ENCODE measurements at regions not wholly inside any gene's neighbourhood (a gene's known extent, or its start where the extent isn't known, plus 50 kb on each side); places are given as distances from the start of the nearest gene placed in this dataset.
"Not testable (repeated sequence)": the region's sequence is repeated elsewhere in the genome, so short reads cannot be mapped to it uniquely, and the experiment has no call there.

DNA sequence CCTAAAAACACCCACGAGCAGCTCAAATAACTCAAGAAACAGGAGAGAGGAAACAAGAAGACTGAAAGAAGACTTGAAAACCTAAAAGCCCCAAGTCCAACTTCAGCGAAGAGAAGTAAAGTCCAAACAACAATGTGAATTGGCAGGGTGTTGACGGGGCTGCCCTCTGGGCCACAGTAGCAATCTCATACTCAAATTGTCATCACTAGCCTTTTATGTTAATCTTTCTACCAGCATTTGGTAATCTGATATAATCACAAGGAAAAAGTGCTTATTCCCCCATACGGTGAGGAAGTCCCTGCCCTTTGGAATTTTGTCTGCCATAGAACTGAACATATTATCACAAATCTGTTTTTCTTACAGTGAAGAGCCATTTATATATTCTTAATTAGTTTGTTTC, 51.5 kb upstream of the IFNE start:
- no peaks in the 10 kb centered on the region for H3K36me3 ChIP-seq
- no peaks in the 10 kb centered on the region for H3K4me1 ChIP-seq (ENCODE audit: control insufficient read depth in 1 of 2, insufficient read depth in 1 of 2, low read depth in 1 of 2, low read length in 1 of 2)
- no peak overlapping the region for H3K4me3 ChIP-seq (ENCODE audit: low read depth in 1 of 2, low read length in 1 of 2)
- peaks cover 14% of the 10 kb centered on the region for H3K27me3 ChIP-seq
- TF ChIP-seq, protein P1, sequence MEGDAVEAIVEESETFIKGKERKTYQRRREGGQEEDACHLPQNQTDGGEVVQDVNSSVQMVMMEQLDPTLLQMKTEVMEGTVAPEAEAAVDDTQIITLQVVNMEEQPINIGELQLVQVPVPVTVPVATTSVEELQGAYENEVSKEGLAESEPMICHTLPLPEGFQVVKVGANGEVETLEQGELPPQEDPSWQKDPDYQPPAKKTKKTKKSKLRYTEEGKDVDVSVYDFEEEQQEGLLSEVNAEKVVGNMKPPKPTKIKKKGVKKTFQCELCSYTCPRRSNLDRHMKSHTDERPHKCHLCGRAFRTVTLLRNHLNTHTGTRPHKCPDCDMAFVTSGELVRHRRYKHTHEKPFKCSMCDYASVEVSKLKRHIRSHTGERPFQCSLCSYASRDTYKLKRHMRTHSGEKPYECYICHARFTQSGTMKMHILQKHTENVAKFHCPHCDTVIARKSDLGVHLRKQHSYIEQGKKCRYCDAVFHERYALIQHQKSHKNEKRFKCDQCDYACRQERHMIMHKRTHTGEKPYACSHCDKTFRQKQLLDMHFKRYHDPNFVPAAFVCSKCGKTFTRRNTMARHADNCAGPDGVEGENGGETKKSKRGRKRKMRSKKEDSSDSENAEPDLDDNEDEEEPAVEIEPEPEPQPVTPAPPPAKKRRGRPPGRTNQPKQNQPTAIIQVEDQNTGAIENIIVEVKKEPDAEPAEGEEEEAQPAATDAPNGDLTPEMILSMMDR (IDR thresholded peaks at IDR 0.05), result no peak
- H3K27ac ChIP-seq, result no peak overlapping the region
- no peaks in the 10 kb centered on the region for H3K9me3 ChIP-seq

DNA sequence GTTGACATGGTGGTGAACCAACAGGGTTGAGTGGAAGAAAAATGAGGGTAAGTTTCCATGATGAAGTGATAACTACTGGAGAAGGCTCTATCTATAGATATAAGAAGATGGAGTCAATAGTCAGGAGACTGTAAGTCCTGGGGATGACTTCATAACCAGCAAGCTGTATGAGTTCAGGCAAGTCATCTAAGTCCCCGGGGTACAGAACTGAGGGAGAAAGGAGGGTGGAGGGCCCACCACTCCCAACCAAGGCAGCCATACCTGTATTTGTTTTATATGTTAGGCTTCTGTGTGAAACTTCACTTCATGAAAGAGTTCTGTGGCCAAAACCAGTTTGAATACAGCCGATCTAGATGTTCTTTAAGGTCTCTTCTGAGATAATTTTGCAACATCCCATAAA, 53.3 kb upstream of the IFNE start:
- no peaks in the 10 kb centered on the region for H3K9me3 ChIP-seq
- no peak overlapping the region for H3K4me3 ChIP-seq (ENCODE audit: low read depth in 1 of 2, low read length in 1 of 2)
- H3K36me3 ChIP-seq, result no peaks in the 10 kb centered on the region
- TF ChIP-seq, protein P1 (IDR thresholded peaks at IDR 0.05), result no peak
- H3K27me3 ChIP-seq, result peaks cover 14% of the 10 kb centered on the region
- H3K27ac ChIP-seq, result no peak overlapping the region
- H3K4me1 ChIP-seq (ENCODE audit: control insufficient read depth in 1 of 2, insufficient read depth in 1 of 2, low read depth in 1 of 2, low read length in 1 of 2), result no peaks in the 10 kb centered on the region

GRCh38 chr9:21542787-21543186, 60.7 kb upstream of the IFNE start:
- TF ChIP-seq, protein P1 (IDR thresholded peaks at IDR 0.05), result no peak
- Histone ChIP-seq H3K27ac (no peak overlapping the region), H3K4me3 (ENCODE audit: low read depth in 1 of 2, low read length in 1 of 2) (no peak overlapping the region), H3K4me1 (ENCODE audit: control insufficient read depth in 1 of 2, insufficient read depth in 1 of 2, low read depth in 1 of 2, low read length in 1 of 2) (no peaks in the 10 kb centered on the region), H3K36me3 (no peaks in the 10 kb centered on the region), H3K9me3 (no peaks in the 10 kb centered on the region), H3K27me3 (peaks cover 7% of the 10 kb centered on the region)

DNA sequence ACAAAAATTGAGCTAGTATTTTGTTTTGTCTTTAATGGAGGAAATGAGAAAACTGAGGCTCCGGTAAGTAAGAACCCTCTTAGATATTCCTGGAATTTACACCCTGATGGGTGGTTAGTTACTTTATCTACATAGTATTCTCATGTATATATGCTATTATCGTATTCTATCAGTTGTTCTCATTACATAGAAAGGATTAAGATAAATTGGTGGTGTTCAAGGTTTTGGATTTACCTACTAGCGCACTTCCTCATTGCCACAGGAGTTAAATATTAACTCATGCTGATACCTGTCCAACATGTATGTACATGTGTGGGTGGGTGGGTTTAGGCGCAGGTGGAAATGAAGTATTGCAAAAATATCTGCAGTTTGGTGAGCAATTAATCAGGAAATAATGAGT, 61.1 kb upstream of the IFNE start:
- no peaks in the 10 kb centered on the region for H3K9me3 ChIP-seq
- peaks cover 11% of the 10 kb centered on the region for H3K27me3 ChIP-seq
- no peaks in the 10 kb centered on the region for H3K4me1 ChIP-seq (ENCODE audit: control insufficient read depth in 1 of 2, insufficient read depth in 1 of 2, low read depth in 1 of 2, low read length in 1 of 2)
- H3K27ac ChIP-seq, result no peak overlapping the region
- TF ChIP-seq, protein P1 (IDR thresholded peaks at IDR 0.05), result no peak
- no peaks in the 10 kb centered on the region for H3K36me3 ChIP-seq
- H3K4me3 ChIP-seq (ENCODE audit: low read depth in 1 of 2, low read length in 1 of 2), result no peak overlapping the region

GRCh38 chr9:21543816-21544215, 61.7 kb upstream of the IFNE start:
- H3K27me3 ChIP-seq, result peaks cover 14% of the 10 kb centered on the region
- not testable (repeated sequence) for H3K4me1 ChIP-seq (ENCODE audit: control insufficient read depth in 1 of 2, insufficient read depth in 1 of 2, low read depth in 1 of 2, low read length in 1 of 2); H3K27ac ChIP-seq; H3K36me3 ChIP-seq; H3K4me3 ChIP-seq (ENCODE audit: low read depth in 1 of 2, low read length in 1 of 2); H3K9me3 ChIP-seq

GRCh38 chr9:21546949-21547348, 64.8 kb upstream of the IFNE start:
- H3K27ac ChIP-seq, result no peak overlapping the region
- peaks cover 39% of the 10 kb centered on the region for H3K27me3 ChIP-seq
- no peaks in the 10 kb centered on the region for H3K9me3 ChIP-seq
- TF ChIP-seq, protein P1 (IDR thresholded peaks at IDR 0.05), result no peak
- H3K36me3 ChIP-seq, result no peaks in the 10 kb centered on the region
- no peak overlapping the region for H3K4me3 ChIP-seq (ENCODE audit: low read depth in 1 of 2, low read length in 1 of 2)
- no peaks in the 10 kb centered on the region for H3K4me1 ChIP-seq (ENCODE audit: control insufficient read depth in 1 of 2, insufficient read depth in 1 of 2, low read depth in 1 of 2, low read length in 1 of 2)

Measured in neutrophil (primary cell).